ENCODE measurements at regions not wholly inside any gene's neighbourhood (a gene's known extent, or its start where the extent isn't known, plus 50 kb on each side); places are given as distances from the start of the nearest gene placed in this dataset.

DNA sequence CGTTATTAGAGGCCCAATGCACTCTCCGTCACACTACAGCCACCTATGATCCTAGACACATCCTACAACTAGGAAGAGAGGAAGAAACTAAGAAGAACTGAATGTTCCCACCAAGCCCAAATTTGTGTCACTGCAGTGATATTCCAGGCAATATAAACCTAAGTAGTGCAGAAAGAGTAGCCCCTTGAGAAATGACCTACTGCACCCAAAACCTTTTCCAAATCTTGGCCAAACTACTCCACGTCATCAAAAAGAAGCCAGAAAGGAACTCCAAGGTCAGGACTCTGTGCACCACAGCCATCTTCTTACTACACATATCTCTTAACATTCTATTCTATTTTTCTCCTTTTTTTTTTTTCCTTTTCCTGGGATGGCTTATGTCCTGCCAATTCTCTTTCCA, 60.2 kb downstream of the ADAMTS1 start:
- no peak for DNase-seq (ENCODE audit: low read depth, low spot score)

DNA sequence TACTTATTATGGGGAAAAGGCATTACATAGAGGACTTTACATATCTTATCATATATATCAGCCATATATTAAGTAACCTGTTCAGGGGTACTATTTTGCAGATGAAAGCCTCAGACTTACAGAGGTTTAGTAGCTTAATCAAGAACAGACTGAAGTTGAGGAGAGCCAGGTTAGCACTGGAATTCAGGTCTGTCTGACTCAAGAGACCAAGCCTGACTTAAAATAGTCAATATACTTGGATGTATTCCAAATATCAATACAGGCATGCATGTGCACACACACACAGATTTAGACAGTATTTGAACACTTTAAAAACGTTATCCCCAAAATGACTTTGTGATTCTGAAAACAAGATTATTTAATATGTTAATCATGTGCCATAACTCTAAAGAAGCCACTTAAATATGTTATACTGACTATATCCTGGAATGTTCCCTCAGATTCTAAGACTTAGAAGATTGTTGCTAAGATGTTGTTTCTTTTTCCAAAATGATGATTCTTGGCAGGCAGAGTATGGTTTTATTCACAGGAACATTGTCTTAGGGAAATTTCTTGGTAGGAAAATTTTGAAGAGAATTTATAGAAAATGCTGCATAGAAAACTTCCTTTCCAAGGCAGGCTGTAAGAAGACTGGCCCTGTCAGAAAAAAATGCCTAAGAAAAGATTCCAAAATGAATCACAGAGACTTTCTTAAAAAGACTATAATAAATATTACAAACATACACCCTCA, 61.6 kb downstream of the ADAMTS1 start:
- DNase-seq (ENCODE audit: low read depth, low spot score) = no peak

DNA sequence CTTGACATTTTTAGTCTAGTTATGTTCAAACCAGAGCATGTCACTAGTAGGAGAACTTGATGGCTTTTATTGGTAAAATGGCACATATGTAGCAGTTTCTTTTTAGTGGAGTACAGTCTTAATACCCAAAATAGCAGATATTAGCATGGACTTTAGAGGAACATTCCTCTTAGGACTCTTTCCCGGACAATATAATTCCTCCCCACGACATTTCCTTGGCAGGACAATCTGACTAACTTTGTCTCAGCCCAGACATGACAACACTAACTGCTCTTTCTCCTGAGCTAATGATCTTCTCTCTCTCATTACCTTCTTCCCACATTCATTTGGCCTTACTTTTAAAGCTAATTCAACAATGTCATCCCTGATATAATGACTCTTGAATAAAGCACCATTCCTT, 62.5 kb downstream of the ADAMTS1 start:
- no peak for DNase-seq (ENCODE audit: low read depth, low spot score)

DNA sequence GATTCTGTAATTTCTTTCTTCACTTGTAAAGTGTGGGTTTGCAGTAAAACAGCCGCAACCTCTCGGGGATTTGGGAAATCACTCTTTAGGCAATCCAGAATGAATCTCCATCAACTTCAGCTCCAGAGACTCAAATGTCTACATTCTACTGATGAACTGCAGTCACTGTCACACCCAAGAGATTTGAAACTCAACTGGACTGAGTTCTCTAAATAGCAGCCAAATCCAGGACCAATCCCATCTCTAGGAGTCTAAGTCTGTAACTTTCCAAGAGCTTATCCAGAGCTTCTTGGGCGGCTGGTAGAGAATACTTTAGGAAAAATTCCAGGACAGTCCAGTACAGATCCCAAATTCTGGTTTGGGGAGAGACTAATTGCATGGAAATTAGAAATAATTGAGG, 62.9 kb downstream of the ADAMTS1 start:
- no peak for DNase-seq (ENCODE audit: low read depth, low spot score)

DNA sequence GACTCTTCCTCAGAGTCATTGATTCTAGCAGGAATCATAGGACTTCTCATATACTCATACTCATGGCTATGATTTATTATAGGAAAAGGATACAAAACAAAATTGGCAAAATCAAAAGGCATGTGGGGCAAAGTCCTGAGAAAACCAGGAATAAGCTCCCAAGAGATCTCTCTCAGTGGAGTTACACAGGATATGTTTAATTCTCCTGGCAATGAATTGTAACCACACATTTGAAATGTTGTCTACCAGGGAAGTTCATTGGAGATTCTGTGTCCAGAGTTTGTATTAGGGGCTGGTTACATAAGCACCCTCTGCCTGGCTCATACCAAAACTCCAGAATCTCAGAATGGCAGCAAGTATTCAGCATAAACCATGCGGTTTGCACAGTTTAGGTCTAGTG, 63.9 kb downstream of the ADAMTS1 start:
- DNase-seq (ENCODE audit: low read depth, low spot score) = no peak

DNA sequence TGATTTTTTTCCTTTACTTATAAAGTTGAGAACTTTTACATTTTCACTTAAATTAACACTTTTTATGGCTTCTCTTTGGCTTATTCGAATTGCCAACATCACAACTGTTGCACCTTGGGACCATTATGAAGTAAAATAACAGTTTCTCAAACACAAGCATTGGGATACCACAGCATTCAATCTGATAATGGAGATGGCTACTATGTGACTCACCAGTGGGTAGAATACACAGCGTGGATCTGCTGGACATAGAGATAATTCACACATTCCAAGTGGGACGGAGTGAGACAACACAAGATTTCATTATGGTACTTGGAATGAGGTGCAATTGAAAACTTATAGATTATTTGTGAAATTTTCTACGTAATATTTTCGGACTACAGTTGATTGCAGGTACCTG, 68.0 kb downstream of the ADAMTS1 start:
- DNase-seq (ENCODE audit: low read depth, low spot score) = no peak

DNA sequence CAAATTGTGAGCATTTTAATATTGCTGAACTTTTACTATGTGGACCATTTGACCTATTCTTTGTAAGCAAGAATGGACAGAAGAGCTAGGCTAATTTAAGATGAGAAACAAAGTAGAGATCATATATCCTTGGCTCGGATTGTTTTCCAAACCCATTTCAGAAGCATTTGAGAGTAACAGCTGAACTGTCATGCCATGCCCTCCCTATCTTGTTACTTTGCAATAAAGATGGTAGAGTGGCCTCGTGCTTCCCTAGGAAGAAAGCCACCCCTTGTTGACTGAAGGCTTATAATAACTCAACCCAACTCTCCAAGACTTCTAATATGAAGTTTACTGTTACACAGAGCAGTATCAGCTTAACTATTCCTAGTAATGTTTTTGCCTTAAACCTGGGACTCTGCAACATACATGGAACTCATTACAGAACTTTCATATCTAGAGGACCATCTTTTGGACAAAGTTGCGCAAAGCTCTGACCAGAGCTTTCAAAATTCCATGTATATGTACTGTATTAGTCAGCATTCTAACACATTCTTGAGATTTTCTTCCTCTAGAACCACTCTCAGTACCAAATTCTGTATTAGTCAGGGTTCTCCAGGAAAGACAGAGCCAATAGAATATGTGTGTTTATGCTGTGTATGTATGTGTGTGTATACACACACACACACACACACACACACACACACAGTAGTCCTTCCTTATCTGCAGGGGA, 68.7 kb downstream of the ADAMTS1 start:
- no peak for DNase-seq (ENCODE audit: low read depth, low spot score)

DNA sequence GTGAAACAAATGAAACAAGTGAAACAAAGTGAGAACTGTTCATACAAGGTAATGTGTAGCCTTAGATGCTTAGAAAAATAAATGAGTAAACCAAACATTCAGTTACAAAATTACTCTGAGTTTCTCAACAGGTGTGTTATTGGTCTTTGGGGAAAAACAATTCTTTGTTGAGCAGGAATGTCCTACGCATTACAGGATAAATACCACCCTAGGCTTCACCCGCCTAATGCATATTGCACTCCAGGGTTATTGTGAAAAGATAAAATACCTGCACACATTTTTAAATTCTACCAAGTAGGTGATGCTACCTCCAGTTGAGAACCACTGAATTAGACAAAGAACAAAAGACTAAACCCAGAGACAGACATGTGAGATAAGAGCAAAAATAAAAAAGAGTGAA, 72.2 kb downstream of the ADAMTS1 start:
- no peak for DNase-seq (ENCODE audit: low read depth, low spot score)

DNA sequence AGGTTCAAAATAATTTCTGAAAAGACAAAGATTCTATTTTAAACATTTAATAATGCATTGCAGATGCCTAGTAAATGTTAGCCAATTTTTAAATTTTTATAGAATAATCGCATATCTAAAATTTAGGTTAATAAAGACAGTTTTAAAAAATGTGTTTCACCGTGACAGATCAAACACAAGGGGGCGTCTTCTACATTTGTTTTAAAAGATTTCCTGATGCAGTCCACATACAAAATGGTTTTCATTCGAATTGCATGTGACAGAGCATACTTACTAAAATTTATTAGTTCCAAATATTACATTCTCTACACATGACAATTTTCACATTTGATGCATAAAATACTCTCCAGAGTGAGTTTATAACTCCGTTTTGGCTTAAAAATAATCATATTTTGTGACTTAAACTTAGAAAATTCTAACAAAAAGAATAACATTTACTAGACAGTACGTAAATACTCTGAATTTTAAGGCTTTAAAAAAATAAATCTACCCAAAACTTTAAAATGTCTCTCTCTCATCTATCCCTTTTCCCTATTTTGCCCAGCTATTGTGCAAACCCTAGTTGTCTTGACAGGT, 75.5 kb downstream of the ADAMTS1 start:
- no peak for DNase-seq (ENCODE audit: low read depth, low spot score)

DNA sequence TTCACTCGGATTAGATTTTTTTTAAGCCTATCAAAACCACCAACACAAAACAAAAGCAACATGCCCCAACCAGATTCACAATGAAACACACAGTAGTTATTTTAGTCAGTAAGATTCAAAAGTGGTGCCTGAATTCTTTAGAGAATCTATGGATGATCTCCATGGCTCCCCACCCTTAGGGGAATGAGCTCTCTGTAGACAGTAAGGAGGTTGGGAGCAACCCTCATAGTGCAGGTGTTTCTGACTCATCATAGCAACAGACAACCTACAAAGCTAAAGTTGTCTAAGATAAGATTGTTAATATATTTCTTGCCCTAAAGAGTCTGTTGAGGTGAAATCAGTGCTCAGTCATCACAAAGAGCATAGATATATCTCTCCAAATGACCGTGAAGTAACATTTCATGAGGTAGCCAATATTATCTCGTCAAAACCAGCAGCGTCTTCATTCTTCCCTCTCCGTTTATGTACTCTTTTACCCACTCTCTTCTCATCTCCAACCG, 78.3 kb downstream of the ADAMTS1 start:
- no peak for DNase-seq (ENCODE audit: low read depth, low spot score)

DNA sequence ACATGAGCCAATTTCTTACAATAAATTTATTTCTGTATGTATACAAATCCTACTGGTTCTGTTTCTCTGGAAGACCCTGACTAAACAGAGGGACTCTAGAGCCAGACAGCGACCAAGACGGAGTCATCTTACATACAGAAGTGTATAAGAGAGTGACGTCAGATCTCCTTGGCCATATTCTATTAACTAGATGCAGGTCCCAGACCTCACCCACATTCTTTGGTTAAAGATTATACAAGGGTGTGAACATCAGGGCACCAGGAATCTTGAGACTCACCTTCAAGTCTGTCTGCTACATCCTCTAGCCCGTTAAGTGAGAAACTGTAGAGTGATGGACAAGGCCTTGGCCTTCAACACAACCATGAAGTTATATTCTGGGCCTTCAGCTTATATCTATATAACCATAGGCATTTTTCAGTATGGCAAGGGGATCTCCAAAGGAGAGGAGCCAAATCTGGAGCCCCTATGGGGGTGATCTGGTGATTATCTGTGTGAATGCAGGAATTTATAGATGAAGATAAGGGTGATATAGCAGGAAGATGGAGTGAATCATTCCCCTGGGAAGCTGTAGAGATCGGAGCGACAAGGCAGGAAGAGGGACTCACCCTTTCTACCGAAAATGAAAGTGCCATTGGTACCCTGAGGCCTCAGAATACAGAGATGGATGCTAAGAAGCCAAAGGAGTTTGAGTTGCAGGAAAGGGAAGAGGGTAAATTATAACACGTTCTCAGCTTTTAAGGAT, 83.9 kb downstream of the ADAMTS1 start:
- no peak for DNase-seq (ENCODE audit: low read depth, low spot score)

DNA sequence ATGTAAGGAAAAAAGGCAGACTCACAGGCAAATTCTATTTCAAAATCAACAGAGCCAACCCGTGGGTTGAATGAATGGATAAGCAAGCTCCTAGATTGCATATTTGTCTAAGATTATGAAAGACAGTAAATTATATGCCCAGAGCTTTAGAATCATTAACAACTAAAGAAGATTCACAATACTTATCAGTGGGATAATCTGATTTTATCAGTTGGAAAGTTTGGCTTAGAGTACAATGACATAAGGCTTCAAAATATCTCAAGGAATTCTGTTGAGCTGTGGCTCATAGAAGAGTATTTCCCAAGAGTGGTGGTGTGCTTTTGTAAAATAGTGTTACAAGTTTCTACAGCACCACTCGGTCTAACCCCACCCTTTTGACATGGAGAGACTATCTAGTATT, 85.5 kb downstream of the ADAMTS1 start:
- no peak for DNase-seq (ENCODE audit: low read depth, low spot score)

DNA sequence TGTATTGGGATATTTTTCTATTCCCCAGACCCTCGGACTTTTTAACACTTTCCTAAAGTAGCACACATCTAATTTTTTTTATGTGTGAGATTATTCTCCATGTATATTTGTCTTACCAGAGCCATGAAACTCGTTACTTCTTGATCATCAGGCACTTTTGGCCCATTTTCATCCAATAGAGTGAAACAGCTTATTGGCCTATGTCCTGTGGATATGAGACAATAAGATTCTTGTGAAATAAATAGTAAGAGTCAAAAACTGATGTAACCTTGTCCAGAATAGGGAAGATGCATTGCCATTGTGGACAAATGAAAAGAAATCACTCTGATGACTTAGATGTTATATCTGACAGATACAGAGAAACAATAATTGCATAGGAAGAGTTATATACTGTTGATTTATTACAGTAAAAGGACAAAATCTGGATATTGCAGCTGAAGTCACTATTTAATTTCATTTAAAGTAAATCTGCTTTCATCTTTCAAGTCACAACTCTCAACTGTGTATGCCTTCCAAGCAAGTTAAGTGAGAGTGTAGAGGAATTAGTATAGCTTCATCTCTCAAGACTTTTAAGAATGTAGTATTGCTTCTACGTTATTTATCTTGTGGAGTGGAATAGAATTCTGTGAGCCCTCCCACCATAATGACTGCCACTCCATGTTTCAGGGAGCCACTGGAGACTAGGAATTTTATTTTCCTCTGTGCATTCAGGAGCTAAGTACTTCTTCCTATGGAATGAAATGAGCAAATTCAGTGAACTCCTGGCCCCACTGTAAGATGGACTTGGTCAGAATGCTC, 86.9 kb downstream of the ADAMTS1 start:
- no peak for DNase-seq (ENCODE audit: low read depth, low spot score)

DNA sequence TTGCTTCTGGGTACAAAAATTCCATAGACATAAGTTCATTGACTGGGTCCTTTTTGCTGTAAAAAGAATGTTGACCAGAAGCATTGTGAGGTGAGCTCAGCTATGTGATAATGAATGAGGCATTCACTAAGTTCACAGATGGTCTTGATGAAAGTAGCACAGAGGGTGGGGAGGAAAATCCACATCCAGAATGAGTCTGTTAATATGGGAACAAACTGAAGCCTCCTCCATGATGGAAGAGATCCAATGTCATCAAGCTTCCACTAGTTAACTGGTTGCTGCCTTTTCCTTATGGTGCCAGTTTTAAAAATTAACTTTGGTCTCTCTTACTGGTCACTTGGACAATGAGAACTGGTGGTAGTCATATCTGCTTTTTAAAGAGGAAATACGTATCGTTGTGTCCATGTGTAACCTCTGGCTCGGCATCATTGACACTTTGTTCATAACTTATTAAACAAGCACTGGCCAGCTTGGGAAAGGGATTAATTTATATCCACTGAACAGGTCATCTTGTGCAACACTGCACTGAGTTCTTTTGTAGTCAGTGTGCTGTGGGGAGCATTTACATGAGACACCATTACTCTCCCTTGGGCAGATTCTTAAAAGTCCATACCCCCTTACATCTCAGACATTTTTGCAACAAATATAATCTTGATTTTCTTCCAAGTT, 88.6 kb downstream of the ADAMTS1 start:
- no peak for DNase-seq (ENCODE audit: low read depth, low spot score)

DNA sequence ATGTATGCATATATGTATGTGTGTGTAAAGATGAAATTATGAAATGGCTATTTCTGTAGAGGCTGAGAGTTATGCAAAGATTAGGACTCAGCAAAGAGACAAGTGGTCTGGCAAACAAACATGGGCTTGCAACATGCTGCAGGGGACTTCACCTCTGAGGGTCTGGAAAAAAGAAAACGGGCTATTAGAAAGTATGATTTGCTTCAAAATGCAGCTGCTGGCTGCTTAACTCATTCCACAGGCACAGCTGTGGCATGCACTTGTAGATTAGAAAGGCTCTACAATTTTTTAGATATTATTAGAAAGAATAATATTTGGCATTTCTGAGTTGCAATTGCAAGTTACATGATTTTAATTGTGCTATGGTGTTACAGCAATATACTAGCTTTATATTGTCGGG, 90.4 kb downstream of the ADAMTS1 start:
- no peak for DNase-seq (ENCODE audit: low read depth, low spot score)

DNA sequence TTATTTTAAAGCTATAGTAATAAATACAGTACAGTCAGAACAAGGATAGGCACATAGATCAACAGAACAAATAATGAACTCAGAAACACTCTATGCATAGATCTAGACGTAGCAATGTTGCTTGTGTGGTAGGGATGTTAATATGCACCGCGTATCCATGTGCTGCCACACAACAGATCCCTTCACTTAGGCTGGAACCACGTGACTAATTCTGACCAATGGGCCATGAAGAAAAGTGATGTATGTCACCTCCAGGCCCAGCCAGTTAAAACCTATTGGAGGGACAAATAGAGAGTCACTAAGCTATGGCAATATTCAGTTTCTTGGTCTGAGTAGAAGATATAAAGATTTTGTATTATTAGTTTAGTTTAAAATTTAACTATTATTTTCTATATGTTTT, 91.4 kb downstream of the ADAMTS1 start:
- DNase-seq (ENCODE audit: low read depth, low spot score) = no peak

DNA sequence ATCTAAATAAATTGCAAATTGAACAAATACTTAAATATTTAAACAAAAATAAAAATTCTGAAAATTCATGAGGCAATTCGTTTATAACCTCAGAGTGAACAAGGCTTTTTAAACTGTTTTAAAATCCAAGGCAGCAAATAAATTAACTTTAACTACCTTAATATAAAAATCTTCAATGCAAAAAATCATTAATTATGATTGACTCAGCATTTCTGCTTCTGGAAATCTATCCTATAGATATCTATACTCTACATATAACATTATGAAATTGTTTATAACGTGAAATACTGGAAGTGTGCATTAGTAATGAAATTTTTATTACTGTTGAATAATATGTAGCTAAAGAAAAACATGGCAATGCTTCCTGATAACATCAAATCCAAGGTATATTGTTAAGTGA, 92.4 kb downstream of the ADAMTS1 start:
- DNase-seq (ENCODE audit: low read depth, low spot score) = no peak

DNA sequence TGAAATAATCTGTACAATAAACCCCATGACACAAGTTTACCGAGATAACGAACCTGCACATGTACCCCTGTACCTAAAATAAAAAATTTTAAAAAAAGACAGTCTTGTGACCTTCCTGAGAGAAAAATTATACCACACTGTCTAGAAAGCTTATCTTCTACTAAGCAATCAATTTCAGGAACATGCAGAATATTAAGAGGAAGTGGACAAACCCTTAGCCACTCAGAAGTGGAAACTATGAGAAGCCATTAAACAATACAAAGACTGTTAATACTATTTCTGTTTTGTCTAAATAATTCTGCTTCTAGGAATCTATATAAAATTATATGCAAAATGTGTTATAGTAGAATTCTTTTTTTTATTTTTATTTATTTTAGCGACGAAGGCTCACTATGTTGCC, 93.9 kb downstream of the ADAMTS1 start:
- no peak for DNase-seq (ENCODE audit: low read depth, low spot score)

DNA sequence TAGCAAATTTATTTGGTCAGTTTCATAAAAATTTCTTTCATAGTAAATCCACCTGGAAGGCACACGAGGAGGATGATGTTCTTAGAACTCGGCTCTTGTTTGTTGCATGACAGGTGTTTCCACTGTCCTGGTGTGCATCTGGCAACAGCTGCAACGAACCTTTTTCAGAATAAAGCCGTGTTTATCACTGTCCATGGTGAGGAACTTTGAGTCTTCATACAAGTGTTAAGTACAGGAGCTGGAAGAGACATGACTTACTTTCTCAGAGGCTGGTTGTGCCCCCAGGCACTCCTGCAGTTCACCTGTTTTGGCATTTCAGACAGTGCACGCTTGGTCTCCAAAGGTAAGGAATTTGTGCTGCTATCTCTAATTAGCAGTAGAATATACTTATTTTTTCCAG, 97.1 kb downstream of the ADAMTS1 start:
- no peak for DNase-seq (ENCODE audit: low read depth, low spot score)

DNA sequence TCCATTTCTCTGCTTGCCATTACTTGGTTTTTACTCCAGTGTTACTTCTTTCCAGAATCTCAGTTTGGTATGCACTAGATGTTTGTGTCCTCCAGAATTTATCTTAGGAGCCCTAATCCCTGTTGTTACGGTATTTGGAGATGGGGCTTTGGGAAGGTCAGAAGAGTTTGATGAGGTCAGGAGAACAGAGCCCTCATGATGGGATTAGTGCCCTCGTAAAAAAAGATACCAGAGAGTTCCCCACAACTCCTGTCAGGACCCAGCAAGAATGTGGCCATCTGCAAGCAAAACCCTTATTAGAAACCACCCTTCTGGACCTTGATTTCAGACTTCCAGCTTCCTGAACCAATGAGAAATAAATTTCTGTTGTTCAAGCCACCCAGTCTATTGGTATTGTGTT, 98.0 kb downstream of the ADAMTS1 start:
- DNase-seq (ENCODE audit: low read depth, low spot score) = no peak

DNA sequence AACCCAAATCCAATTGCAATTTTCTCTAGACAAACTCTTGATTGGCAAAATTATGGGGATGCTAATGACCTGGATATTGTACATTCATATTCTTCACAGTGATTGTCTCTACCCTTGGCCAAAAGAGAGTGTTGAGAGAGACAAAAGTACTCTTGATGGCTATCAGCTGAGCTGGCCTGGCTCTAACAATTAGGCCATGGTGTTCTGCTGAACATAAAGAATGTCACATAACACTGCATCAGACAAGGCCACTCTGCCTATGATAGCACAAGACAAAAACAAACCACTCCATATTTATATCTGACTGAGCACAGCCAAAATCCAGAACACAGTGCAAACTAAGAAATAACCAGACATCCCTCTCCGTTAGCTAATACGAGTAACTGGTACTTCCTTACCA, 101.7 kb downstream of the ADAMTS1 start:
- no peak for DNase-seq (ENCODE audit: low read depth, low spot score)

Measured in pulmonary artery endothelial cell (primary cell).